B cell (primary cell): ENCODE measurements at regions not wholly inside any gene's neighbourhood (a gene's known extent, or its start where the extent isn't known, plus 50 kb on each side); places are given as distances from the start of the nearest gene placed in this dataset.

Experiments used
- ATAC-seq: fragments of 200-7000 bp; cut with Tn5 transposase; one replicate; pipeline ENCODE4 v1.10.0; 2021; ENCODE audit warnings: low read depth, mild to moderate bottlenecking, moderate number of reproducible peaks, moderate library complexity
- CTCF ChIA-PET: fragments of 350-600 bp; sonication (Branson Sonifier 250); formaldehyde crosslinking; loops from one replicate; lab custom pipeline; 2021; ENCODE audit warnings: antibody characterized with exemption, inconsistent platforms; lab: Charles Lee
- POLR2A ChIA-PET: fragments of 350-600 bp; sonication (Branson Sonifier 250); formaldehyde crosslinking; loops from one replicate; lab custom pipeline; 2021; ENCODE audit warnings: antibody characterized with exemption; lab: Charles Lee
- DNase-seq: peaks from one replicate; pipeline ENCODE4 v3.0.0; 2013
- H2AFZ ChIP-seq: 2 replicates; pipeline ENCODE4 v1.6.1; 2012; ENCODE audit warnings: mild to moderate bottlenecking, low read depth, low read length; ENCODE audit not compliant: insufficient read depth, poor library complexity, severe bottlenecking
- H3K27ac ChIP-seq, 2 donors: 1 replicate in 1 of 2; 2 replicates in 1 of 2; pipeline ENCODE4 v1.5.1; 2012 to 2013; ENCODE audit warnings: low read length in 2 of 2, mild to moderate bottlenecking in 2 of 2, moderate library complexity in 1 of 2
- H3K27me3 ChIP-seq, 4 experiments: fragments of 200-600 bp in 1 of 4; sonication (generic) in 1 of 4; replicated peaks in 1 of 4; 1 replicate in 2 of 4; 2 replicates in 2 of 4; pipeline versions ENCODE4 v1.6.1 to v1.7.0; 2013 to 2016; ENCODE audit warnings: low read length in 3 of 4, mild to moderate bottlenecking in 2 of 4, mixed read lengths in 1 of 4, moderate library complexity in 1 of 4; ENCODE audit not compliant: insufficient read depth in 4 of 4, control insufficient read depth in 3 of 4; ENCODE audit errors: control extremely low read depth in 1 of 4
- H3K36me3 ChIP-seq, 2 experiments: replicated peaks in 1 of 2; 1 replicate in 1 of 2; 2 replicates in 1 of 2; pipeline versions ENCODE4 v1.6.1 to v1.7.1; 2013; ENCODE audit warnings: low read length in 1 of 2; ENCODE audit not compliant: insufficient read depth in 2 of 2, control insufficient read depth in 1 of 2; ENCODE audit errors: control extremely low read depth in 1 of 2, extremely low read depth in 1 of 2
- H3K4me1 ChIP-seq, 2 donors: fragments of 200-600 bp in 1 of 2; sonication (generic) in 1 of 2; 1 replicate in 1 of 2; 2 replicates in 1 of 2; pipeline versions ENCODE4 v1.5.1 to v1.6.1; 2013 to 2017; ENCODE audit warnings: low read length in 2 of 2; ENCODE audit not compliant: control insufficient read depth in 2 of 2, insufficient read depth in 2 of 2
- H3K4me2 ChIP-seq: replicated peaks from 2 replicates; pipeline ENCODE3; 2012; ENCODE audit warnings: mild to moderate bottlenecking, low read depth, low read length; ENCODE audit not compliant: poor library complexity, severe bottlenecking
- H3K4me3 ChIP-seq, 5 experiments: fragments of 200-600 bp in 1 of 5; sonication (generic) in 1 of 5; 1 replicate in 3 of 5; 2 replicates in 2 of 5; pipeline versions ENCODE4 v1.5.1 to v1.7.0; 2011 to 2016; ENCODE audit warnings: low read length in 4 of 5, mild to moderate bottlenecking in 4 of 5, low read depth in 2 of 5, control low read depth in 1 of 5, moderate library complexity in 1 of 5; ENCODE audit not compliant: insufficient read depth in 1 of 5; ENCODE audit errors: control extremely low read depth in 1 of 5, extremely low read depth in 1 of 5
- H3K79me2 ChIP-seq: fragments of 200-600 bp; sonication (generic); one replicate; pipeline ENCODE4 v1.6.0; 2016; ENCODE audit warnings: low read length; ENCODE audit not compliant: control insufficient read depth, insufficient read depth
- H3K9ac ChIP-seq: fragments of 200-600 bp; sonication (generic); 2 replicates; pipeline ENCODE4 v1.6.1; 2017; ENCODE audit warnings: mild to moderate bottlenecking, low read length, moderate library complexity
- H3K9me3 ChIP-seq, 3 donors: one replicate each; pipeline versions ENCODE4 v1.6.1 to v1.7.1; 2013; ENCODE audit warnings: low read length in 2 of 3; ENCODE audit not compliant: control insufficient read depth in 2 of 3, insufficient read depth in 1 of 3; ENCODE audit errors: control extremely low read depth in 1 of 3
- H4K20me1 ChIP-seq: 2 replicates; pipeline ENCODE4 v1.6.0; 2012; ENCODE audit warnings: mild to moderate bottlenecking, low read length; ENCODE audit not compliant: insufficient read depth, control insufficient read depth, poor library complexity, severe bottlenecking
- H3K27ac Mint-ChIP-seq: one replicate; pipeline ENCODE4 v1.8.0; 2021; ENCODE audit warnings: mixed read lengths
- H3K27me3 Mint-ChIP-seq: one replicate; pipeline ENCODE4 v1.8.0; 2021; ENCODE audit warnings: mixed read lengths
- H3K4me1 Mint-ChIP-seq: one replicate; pipeline ENCODE4 v1.8.0; 2021; ENCODE audit warnings: mixed read lengths
- H3K4me3 Mint-ChIP-seq: one replicate; pipeline ENCODE4 v1.8.0; 2021; ENCODE audit warnings: mixed read lengths
- H3K9me3 Mint-ChIP-seq: one replicate; pipeline ENCODE4 v1.8.0; 2022; ENCODE audit warnings: mixed read lengths; ENCODE audit not compliant: insufficient read depth
- EZH2 ChIP-seq: IDR thresholded peaks from 2 replicates; pipeline ENCODE4 v1.6.1; 2012; ENCODE audit warnings: borderline replicate concordance, low read depth, mild to moderate bottlenecking, moderate library complexity, low read length; ENCODE audit not compliant: insufficient read depth, poor library complexity, severe bottlenecking
- WGBS: methylation state at CpG from one replicate; pipeline ENCODE4 v1.1.5; 2013; ENCODE audit warnings: missing lambda C conversion rate; ENCODE audit not compliant: insufficient coverage; 5-methylcytosine and 5-hydroxymethylcytosine counted together
- intact Hi-C: fragments of 100-400 bp; cut with micrococcal nuclease; formaldehyde crosslinking; loops from one replicate; pipeline ENCODE4 v1.10.0; 2022
- TF ChIP-seq, protein P1 (sequence below): fragments of 200-600 bp; IDR thresholded peaks from one replicate; pipeline ENCODE4 v1.8.0; 2022; ENCODE audit warnings: antibody characterized with exemption, mild to moderate bottlenecking

- no peak for ATAC-seq
- TF ChIP-seq, protein P1, sequence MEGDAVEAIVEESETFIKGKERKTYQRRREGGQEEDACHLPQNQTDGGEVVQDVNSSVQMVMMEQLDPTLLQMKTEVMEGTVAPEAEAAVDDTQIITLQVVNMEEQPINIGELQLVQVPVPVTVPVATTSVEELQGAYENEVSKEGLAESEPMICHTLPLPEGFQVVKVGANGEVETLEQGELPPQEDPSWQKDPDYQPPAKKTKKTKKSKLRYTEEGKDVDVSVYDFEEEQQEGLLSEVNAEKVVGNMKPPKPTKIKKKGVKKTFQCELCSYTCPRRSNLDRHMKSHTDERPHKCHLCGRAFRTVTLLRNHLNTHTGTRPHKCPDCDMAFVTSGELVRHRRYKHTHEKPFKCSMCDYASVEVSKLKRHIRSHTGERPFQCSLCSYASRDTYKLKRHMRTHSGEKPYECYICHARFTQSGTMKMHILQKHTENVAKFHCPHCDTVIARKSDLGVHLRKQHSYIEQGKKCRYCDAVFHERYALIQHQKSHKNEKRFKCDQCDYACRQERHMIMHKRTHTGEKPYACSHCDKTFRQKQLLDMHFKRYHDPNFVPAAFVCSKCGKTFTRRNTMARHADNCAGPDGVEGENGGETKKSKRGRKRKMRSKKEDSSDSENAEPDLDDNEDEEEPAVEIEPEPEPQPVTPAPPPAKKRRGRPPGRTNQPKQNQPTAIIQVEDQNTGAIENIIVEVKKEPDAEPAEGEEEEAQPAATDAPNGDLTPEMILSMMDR, result no peak
- no peak for TF ChIP-seq EZH2
- Histone ChIP-seq H3K27ac (no peak overlapping the region), H3K4me1 (no peaks in the 10 kb centered on the region), H4K20me1 (no peaks in the 10 kb centered on the region), H3K4me2 (no peak overlapping the region), H3K9ac (no peak overlapping the region), H3K9me3 (no peaks in the 10 kb centered on the region), H3K36me3 (no peaks in the 10 kb centered on the region), H3K79me2 (no peaks in the 10 kb centered on the region), H3K4me3 (no peak overlapping the region), H2AFZ (no peak overlapping the region), H3K27me3 (no peaks in the 10 kb centered on the region)
- WGBS, result 69% methylated on average over 2 of the region's 4 CpGs
- H3K9me3 Mint-ChIP-seq, result no peaks in the 10 kb centered on the region
- POLR2A ChIA-PET, result no interaction called here
- no peaks in the 10 kb centered on the region for H3K4me1 Mint-ChIP-seq
- H3K27ac Mint-ChIP-seq, result no peak overlapping the region
- intact Hi-C loops, result no loop called here
- CTCF ChIA-PET, result no interaction called here
- DNase-seq, result no peak
- no peak overlapping the region for H3K4me3 Mint-ChIP-seq
- no peaks in the 10 kb centered on the region for H3K27me3 Mint-ChIP-seq
These were observed 651.0 kb upstream of the SLC35B3 start for GRCh38 chr6:9086331-9086730.

- intact Hi-C loops, result no loop called here
- Mint-ChIP-seq H3K9me3 (no peaks in the 10 kb centered on the region), H3K4me1 (no peaks in the 10 kb centered on the region), H3K27me3 (no peaks in the 10 kb centered on the region), H3K4me3 (no peak overlapping the region), H3K27ac (no peak overlapping the region)
- Histone ChIP-seq H3K36me3 (no peaks in the 10 kb centered on the region), H4K20me1 (no peaks in the 10 kb centered on the region), H3K4me3 (no peak overlapping the region), H3K79me2 (no peaks in the 10 kb centered on the region), H3K4me2 (no peak overlapping the region), H3K27me3 (no peaks in the 10 kb centered on the region), H3K27ac (no peak overlapping the region), H3K9me3 (no peaks in the 10 kb centered on the region), H3K4me1 (no peaks in the 10 kb centered on the region), H2AFZ (no peak overlapping the region), H3K9ac (no peak overlapping the region)
- ATAC-seq, result no peak
- no CpG with 5 or more reads among the region's 1 CpG for WGBS
- POLR2A ChIA-PET, result no interaction called here
- CTCF ChIA-PET, result no interaction called here
- TF ChIP-seq, protein P1, result no peak
- no peak for TF ChIP-seq EZH2
- DNase-seq, result no peak
These were observed 650.3 kb upstream of the SLC35B3 start for GRCh38 chr6:9085709-9086070.
